Loucy (cell line): ENCODE measurements at regions not wholly inside any gene's neighbourhood (a gene's known extent, or its start where the extent isn't known, plus 50 kb on each side); places are given as distances from the start of the nearest gene placed in this dataset.

Experiments
- H2AFZ ChIP-seq: fragments of 200-600 bp; sonication (generic); 2 replicates; pipeline ENCODE4 v1.6.0; 2016; ENCODE audit warnings: antibody characterized with exemption, mild to moderate bottlenecking, low read length, moderate library complexity
- H3F3A ChIP-seq: fragments of 200-600 bp; 2 replicates; pipeline ENCODE4 v1.6.0; 2016; ENCODE audit warnings: antibody characterized with exemption, low read depth, mild to moderate bottlenecking
- H3K27me3 ChIP-seq: fragments of 200-600 bp; sonication (generic); 2 replicates; pipeline ENCODE4 v1.6.1; 2014; ENCODE audit warnings: low read length, mild to moderate bottlenecking; ENCODE audit not compliant: insufficient read depth, poor library complexity, severe bottlenecking
- H3K36me3 ChIP-seq: fragments of 200-600 bp; sonication (generic); 2 replicates; pipeline ENCODE4 v1.6.1; 2016; ENCODE audit warnings: low read length; ENCODE audit not compliant: insufficient read depth
- H3K4me1 ChIP-seq: fragments of 200-600 bp; sonication (generic); 2 replicates; pipeline ENCODE4 v1.5.1; 2014; ENCODE audit warnings: low read length, mild to moderate bottlenecking; ENCODE audit not compliant: insufficient read depth, poor library complexity, severe bottlenecking
- H3K4me2 ChIP-seq: fragments of 200-600 bp; sonication (generic); 2 replicates; pipeline ENCODE4 v1.6.0; 2014; ENCODE audit warnings: antibody characterized with exemption, low read length, low read depth, mild to moderate bottlenecking; ENCODE audit not compliant: poor library complexity, severe bottlenecking
- H3K4me3 ChIP-seq: fragments of 200-600 bp; sonication (generic); 2 replicates; pipeline ENCODE4 v1.5.1; 2014; ENCODE audit warnings: low read length, mild to moderate bottlenecking, mixed read lengths; ENCODE audit not compliant: poor library complexity, severe bottlenecking
- H3K79me2 ChIP-seq: fragments of 200-600 bp; sonication (generic); 2 replicates; pipeline ENCODE4 v1.6.1; 2014; ENCODE audit warnings: low read length; ENCODE audit not compliant: insufficient read depth
- H3K9ac ChIP-seq: fragments of 200-600 bp; sonication (generic); 2 replicates; pipeline ENCODE4 v1.6.0; 2014; ENCODE audit warnings: mild to moderate bottlenecking, low read depth, low read length, moderate library complexity; ENCODE audit not compliant: poor library complexity, severe bottlenecking
- H3K9me2 ChIP-seq: fragments of 200-600 bp; sonication (generic); replicated peaks from 2 replicates; pipeline ENCODE4 v1.6.1; 2016; ENCODE audit warnings: low read depth, low read length, mixed read lengths
- H3K9me3 ChIP-seq: fragments of 200-600 bp; sonication (generic); 2 replicates; pipeline ENCODE4 v1.6.1; 2014; ENCODE audit warnings: mild to moderate bottlenecking, antibody characterized with exemption, low read length, low read depth; ENCODE audit not compliant: insufficient read depth
- H4K20me1 ChIP-seq: fragments of 200-600 bp; sonication (generic); 2 replicates; pipeline ENCODE4 v1.6.0; 2014; ENCODE audit warnings: antibody characterized with exemption, low read length, mild to moderate bottlenecking; ENCODE audit not compliant: insufficient read depth, poor library complexity, severe bottlenecking
- CTCF ChIP-seq: fragments of 200-600 bp; sonication (generic); conservative IDR thresholded peaks from 2 replicates; pipeline ENCODE4 v1.5.1; 2014; ENCODE audit warnings: mild to moderate bottlenecking, antibody characterized with exemption, low read length
- EZH2phosphoT487 ChIP-seq: fragments of 200-600 bp; IDR thresholded peaks from 2 replicates; pipeline ENCODE4 v1.6.1; 2018; ENCODE audit warnings: antibody characterized with exemption, mild to moderate bottlenecking, moderate library complexity, borderline replicate concordance

- no peaks in the 10 kb centered on the region for H3K4me1 ChIP-seq
- no peak overlapping the region for H3K4me3 ChIP-seq
- no peaks in the 10 kb centered on the region for H3K79me2 ChIP-seq
- no peak overlapping the region for H2AFZ ChIP-seq
- no peaks in the 10 kb centered on the region for H3K9me2 ChIP-seq
- TF ChIP-seq EZH2phosphoT487 (no peak), CTCF (no peak)
- H3K27me3 ChIP-seq: no peaks in the 10 kb centered on the region
- H3K9me3 ChIP-seq: no peaks in the 10 kb centered on the region
- H3F3A ChIP-seq: no peaks in the 10 kb centered on the region
- no peaks in the 10 kb centered on the region for H3K36me3 ChIP-seq
- H3K9ac ChIP-seq: no peak overlapping the region
- no peak overlapping the region for H3K4me2 ChIP-seq
- no peaks in the 10 kb centered on the region for H4K20me1 ChIP-seq
Measured at GRCh38 chr21:34279285-34279684, 84.5 kb upstream of the KCNE2 start.

DNA sequence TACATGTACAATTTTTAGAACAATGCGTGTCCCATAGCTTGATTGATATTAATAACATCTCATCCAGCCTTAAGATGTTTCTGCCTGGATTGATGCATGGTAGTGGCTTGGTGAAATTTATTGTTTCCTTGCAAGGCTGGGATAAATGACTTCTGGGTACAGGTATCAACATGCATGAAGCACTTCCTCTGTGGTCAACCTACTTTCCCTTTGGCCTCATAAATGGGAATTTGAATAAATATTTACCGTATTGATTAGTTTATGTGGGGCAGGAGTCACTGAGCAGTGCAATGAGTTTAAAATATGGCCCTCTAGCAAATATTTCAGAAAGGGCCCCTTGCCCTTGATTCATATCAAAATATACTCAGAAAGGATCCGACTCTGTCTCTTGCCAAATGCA, 83.9 kb upstream of the KCNE2 start:
- Histone ChIP-seq H3K9ac (no peak overlapping the region), H3K4me1 (no peaks in the 10 kb centered on the region), H3K79me2 (no peaks in the 10 kb centered on the region), H3K9me2 (no peaks in the 10 kb centered on the region), H2AFZ (no peak overlapping the region), H3K9me3 (no peaks in the 10 kb centered on the region), H3K36me3 (no peaks in the 10 kb centered on the region), H3F3A (no peaks in the 10 kb centered on the region), H4K20me1 (no peaks in the 10 kb centered on the region), H3K4me3 (no peak overlapping the region), H3K27me3 (no peaks in the 10 kb centered on the region), H3K4me2 (no peak overlapping the region)
- TF ChIP-seq EZH2phosphoT487 (no peak), CTCF (no peak)

GRCh38 chr21:34280389-34280795, 83.4 kb upstream of the KCNE2 start:
- TF ChIP-seq EZH2phosphoT487 (no peak), CTCF (no peak)
- H3K4me2 ChIP-seq: no peak overlapping the region

More at GRCh38 chr21:34280389-34280795, 83.4 kb upstream of the KCNE2 start:
- no peaks in the 10 kb centered on the region for H3K9me2 ChIP-seq
- no peaks in the 10 kb centered on the region for H3K79me2 ChIP-seq
- H4K20me1 ChIP-seq: no peaks in the 10 kb centered on the region
- H3F3A ChIP-seq: no peaks in the 10 kb centered on the region
- no peaks in the 10 kb centered on the region for H3K4me1 ChIP-seq
- no peaks in the 10 kb centered on the region for H3K9me3 ChIP-seq
- no peaks in the 10 kb centered on the region for H3K36me3 ChIP-seq
- H3K9ac ChIP-seq: no peak overlapping the region
- H2AFZ ChIP-seq: no peak overlapping the region
- no peak overlapping the region for H3K4me3 ChIP-seq
- H3K27me3 ChIP-seq: no peaks in the 10 kb centered on the region
